ENCODE measurements at regions not wholly inside any gene's neighbourhood (a gene's known extent, or its start where the extent isn't known, plus 50 kb on each side); places are given as distances from the start of the nearest gene placed in this dataset.

DNA sequence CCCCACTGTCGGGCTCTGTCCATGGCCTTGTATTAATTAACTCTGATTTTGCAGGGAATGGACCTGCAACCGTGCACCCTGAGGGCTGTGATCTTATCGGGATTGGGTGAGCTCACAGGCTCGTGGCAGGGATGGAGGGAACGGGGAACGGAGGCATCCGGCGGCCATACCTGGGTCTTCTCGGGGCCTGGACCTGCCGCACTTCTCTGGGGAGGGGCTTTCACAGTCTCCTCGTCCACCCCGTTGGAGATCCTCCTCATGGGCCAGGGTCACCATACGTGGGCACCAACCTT is 57.5 kb upstream of the SHH start:
- H4K20me1 ChIP-seq (replicated peaks; ENCODE audit: control insufficient read depth, extremely low read depth, insufficient read depth, low read length) = no peaks in the 10 kb centered on the region
- no peaks in the 10 kb centered on the region for H3K4me1 ChIP-seq (ENCODE audit: control insufficient read depth, extremely low read depth, insufficient read depth, low read length)
- TF ChIP-seq, protein P1, sequence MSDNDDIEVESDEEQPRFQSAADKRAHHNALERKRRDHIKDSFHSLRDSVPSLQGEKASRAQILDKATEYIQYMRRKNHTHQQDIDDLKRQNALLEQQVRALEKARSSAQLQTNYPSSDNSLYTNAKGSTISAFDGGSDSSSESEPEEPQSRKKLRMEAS (IDR thresholded peaks at IDR 0.05; ENCODE audit: insufficient read depth, insufficient read length) = no peak
- TF ChIP-seq POLR2AphosphoS5 (IDR thresholded peaks at IDR 0.05; ENCODE audit: insufficient read depth, low read depth, low read length) (no peak), JUN (IDR thresholded peaks at IDR 0.05; ENCODE audit: borderline replicate concordance, insufficient read depth, insufficient read length, low read depth) (no peak)
- dilution Hi-C loops (cut with MboI; ENCODE audit: extremely low pct_ligation_motif_present, low sequenced_read_pairs) = no loop called here
- DNase-seq (ENCODE audit: low read depth, low spot score) = no peak
- no peaks in the 10 kb centered on the region for H3K9me1 ChIP-seq (replicated peaks; ENCODE audit: control insufficient read depth, extremely low read depth, insufficient read depth, low read length)
- H3K4me3 ChIP-seq (replicated peaks in 1 of 3; ENCODE audit: insufficient read depth in 1 of 3, low read depth in 1 of 3, low read length in 3 of 3) = no peak overlapping the region
- no peak overlapping the region for H3K27ac ChIP-seq (ENCODE audit: insufficient read depth, low read depth, low read length)
- ChIA-PET POLR2A (no interaction called here), CTCF (no interaction called here)
- H3K4me2 ChIP-seq (ENCODE audit: insufficient read depth, low read length) = no peak overlapping the region
- intact Hi-C loops (cut with micrococcal nuclease) = no loop called here
- no peak for FAIRE-seq
- no peaks in the 10 kb centered on the region for H3K9me3 ChIP-seq (replicated peaks; ENCODE audit: control insufficient read depth, insufficient read depth, low read length)
- no peaks in the 10 kb centered on the region for H3K36me3 ChIP-seq (ENCODE audit: control insufficient read depth in 2 of 2, extremely low read depth in 1 of 2, insufficient read depth in 2 of 2, low read length in 2 of 2)
- H3K9ac ChIP-seq (replicated peaks; ENCODE audit: extremely low read depth, insufficient read depth, low read length) = no peak overlapping the region
- H3K27me3 ChIP-seq (ENCODE audit: control insufficient read depth in 2 of 2, insufficient read depth in 2 of 2, low read length in 2 of 2) = no peaks in the 10 kb centered on the region
- H3K79me2 ChIP-seq (ENCODE audit: control insufficient read depth, insufficient read depth, low read length) = no peaks in the 10 kb centered on the region
- H2AFZ ChIP-seq (ENCODE audit: low read depth, low read length) = no peak overlapping the region
- no TSS peak for BruUV-seq (replicated peaks)

DNA sequence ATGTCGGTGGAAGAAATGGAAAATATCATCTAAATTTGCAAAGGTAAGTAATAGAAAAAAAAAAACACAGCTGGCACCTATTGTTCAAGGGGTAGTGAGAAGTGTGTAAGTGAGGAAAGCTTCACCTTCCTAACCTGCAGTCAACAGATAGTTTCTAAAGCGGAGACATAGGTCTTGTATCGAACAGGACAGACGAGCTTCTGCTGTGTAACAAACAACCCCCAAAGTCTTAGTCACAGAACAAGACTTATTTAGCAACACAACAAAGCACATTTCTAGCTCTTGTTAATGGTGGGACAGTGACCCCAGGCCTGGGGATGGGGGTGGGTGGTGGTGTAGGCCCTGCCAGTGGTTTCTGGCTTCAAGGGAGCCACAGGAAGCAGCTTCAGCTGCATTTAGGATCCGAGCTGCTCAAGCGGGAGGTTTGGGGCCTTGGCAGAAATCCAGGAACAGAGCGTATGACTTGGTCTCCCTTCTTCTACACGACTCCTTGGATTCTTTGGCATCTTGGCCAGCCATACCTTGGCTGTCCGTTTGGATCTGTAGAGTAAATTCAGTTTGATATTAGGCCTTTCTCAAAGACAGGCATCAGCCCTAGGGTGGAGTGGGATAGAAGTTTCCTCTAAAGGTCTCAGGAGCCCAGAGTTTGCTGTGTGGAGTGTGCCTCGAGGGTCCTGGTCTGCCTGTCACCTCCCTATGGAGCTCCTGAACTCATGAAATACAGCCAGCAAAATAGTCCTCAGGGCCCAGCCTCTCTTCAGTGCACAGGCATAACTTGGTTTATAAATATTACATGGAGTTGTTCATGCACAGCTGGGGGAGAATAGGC is 56.9 kb upstream of the SHH start:
- Histone ChIP-seq H3K9ac (replicated peaks; ENCODE audit: extremely low read depth, insufficient read depth, low read length) (no peak overlapping the region), H3K9me1 (replicated peaks; ENCODE audit: control insufficient read depth, extremely low read depth, insufficient read depth, low read length) (no peaks in the 10 kb centered on the region), H3K36me3 (ENCODE audit: control insufficient read depth in 2 of 2, extremely low read depth in 1 of 2, insufficient read depth in 2 of 2, low read length in 2 of 2) (no peaks in the 10 kb centered on the region), H3K9me3 (replicated peaks; ENCODE audit: control insufficient read depth, insufficient read depth, low read length) (no peaks in the 10 kb centered on the region), H3K27me3 (ENCODE audit: control insufficient read depth in 2 of 2, insufficient read depth in 2 of 2, low read length in 2 of 2) (no peaks in the 10 kb centered on the region), H3K4me3 (replicated peaks in 1 of 3; ENCODE audit: insufficient read depth in 1 of 3, low read depth in 1 of 3, low read length in 3 of 3) (no peak overlapping the region), H4K20me1 (replicated peaks; ENCODE audit: control insufficient read depth, extremely low read depth, insufficient read depth, low read length) (no peaks in the 10 kb centered on the region), H3K27ac (ENCODE audit: insufficient read depth, low read depth, low read length) (no peak overlapping the region), H3K4me1 (ENCODE audit: control insufficient read depth, extremely low read depth, insufficient read depth, low read length) (no peaks in the 10 kb centered on the region), H3K4me2 (ENCODE audit: insufficient read depth, low read length) (no peak overlapping the region), H2AFZ (ENCODE audit: low read depth, low read length) (no peak overlapping the region), H3K79me2 (ENCODE audit: control insufficient read depth, insufficient read depth, low read length) (no peaks in the 10 kb centered on the region)
- DNase-seq (ENCODE audit: low read depth, low spot score) = no peak
- ChIA-PET POLR2A (no interaction called here), CTCF (no interaction called here)
- no TSS peak for BruUV-seq (replicated peaks)
- dilution Hi-C loops (cut with MboI; ENCODE audit: extremely low pct_ligation_motif_present, low sequenced_read_pairs) (no loop called here), intact Hi-C loops (cut with micrococcal nuclease) (no loop called here)
- no peak for FAIRE-seq
- TF ChIP-seq JUN (IDR thresholded peaks at IDR 0.05; ENCODE audit: borderline replicate concordance, insufficient read depth, insufficient read length, low read depth) = no peak
- TF ChIP-seq POLR2A (IDR thresholded peaks at IDR 0.05; ENCODE audit: low read depth, low read length) = no peak
- TF ChIP-seq GATA2 (IDR thresholded peaks at IDR 0.05; ENCODE audit: insufficient read depth, insufficient read length, low read depth, low read length) = no peak
- no peak for TF ChIP-seq MYC (IDR thresholded peaks at IDR 0.05; ENCODE audit: low read depth, low read length)
- TF ChIP-seq, protein P1 (IDR thresholded peaks at IDR 0.05; ENCODE audit: insufficient read depth, insufficient read length) = no peak
- TF ChIP-seq, protein P2, sequence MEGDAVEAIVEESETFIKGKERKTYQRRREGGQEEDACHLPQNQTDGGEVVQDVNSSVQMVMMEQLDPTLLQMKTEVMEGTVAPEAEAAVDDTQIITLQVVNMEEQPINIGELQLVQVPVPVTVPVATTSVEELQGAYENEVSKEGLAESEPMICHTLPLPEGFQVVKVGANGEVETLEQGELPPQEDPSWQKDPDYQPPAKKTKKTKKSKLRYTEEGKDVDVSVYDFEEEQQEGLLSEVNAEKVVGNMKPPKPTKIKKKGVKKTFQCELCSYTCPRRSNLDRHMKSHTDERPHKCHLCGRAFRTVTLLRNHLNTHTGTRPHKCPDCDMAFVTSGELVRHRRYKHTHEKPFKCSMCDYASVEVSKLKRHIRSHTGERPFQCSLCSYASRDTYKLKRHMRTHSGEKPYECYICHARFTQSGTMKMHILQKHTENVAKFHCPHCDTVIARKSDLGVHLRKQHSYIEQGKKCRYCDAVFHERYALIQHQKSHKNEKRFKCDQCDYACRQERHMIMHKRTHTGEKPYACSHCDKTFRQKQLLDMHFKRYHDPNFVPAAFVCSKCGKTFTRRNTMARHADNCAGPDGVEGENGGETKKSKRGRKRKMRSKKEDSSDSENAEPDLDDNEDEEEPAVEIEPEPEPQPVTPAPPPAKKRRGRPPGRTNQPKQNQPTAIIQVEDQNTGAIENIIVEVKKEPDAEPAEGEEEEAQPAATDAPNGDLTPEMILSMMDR (IDR thresholded peaks at IDR 0.05; ENCODE audit: extremely low read depth in 1 of 2, insufficient read depth in 1 of 2, low read depth in 1 of 2, low read length in 2 of 2) = no peak
- TF ChIP-seq EZH2 (IDR thresholded peaks at IDR 0.05; ENCODE audit: borderline replicate concordance, low read depth, low read length, severe bottlenecking) = no peak
- TF ChIP-seq POLR2AphosphoS5 (IDR thresholded peaks at IDR 0.05; ENCODE audit: insufficient read depth, low read depth, low read length) = no peak
- TF ChIP-seq FOS (IDR thresholded peaks at IDR 0.05; ENCODE audit: borderline replicate concordance, insufficient read depth, low read length) = no peak
